ENCODE measurements at regions not wholly inside any gene's neighbourhood (a gene's known extent, or its start where the extent isn't known, plus 50 kb on each side); places are given as distances from the start of the nearest gene placed in this dataset.

DNA sequence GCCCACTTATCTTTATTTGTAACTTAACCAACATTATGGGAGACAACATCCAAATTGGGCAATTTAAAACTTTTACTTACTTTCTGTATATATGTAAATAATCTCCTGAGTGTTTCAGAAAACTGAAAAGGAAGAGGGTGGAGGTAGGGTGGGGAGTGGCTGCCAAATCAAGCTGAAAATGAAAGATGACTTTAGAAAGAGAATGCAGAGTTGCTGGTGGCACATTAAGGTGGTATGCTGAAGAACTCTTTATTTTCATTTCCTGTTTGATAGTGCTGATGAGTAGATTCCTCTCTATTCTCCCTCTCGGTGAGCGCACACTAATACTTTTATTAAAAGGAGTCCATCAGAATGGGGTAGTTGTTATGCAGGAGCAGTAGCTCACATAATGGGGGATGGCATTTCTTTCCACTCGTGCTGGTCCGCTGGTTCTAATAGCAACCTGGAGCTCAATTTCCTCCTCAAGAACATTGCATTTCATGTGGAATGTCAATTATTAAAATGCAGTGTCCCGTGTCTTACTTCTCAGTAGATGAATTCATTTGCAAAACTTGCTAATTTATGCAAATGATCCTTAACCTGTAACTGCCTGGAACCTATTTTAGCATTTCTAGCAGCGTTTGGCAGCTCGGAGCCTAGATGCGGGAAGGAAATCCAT, 466.9 kb upstream of the HNRNPA3 start:
- no peak overlapping the region for H3K4me3 ChIP-seq (replicated peaks in 1 of 3; ENCODE audit: insufficient read depth in 1 of 3, low read depth in 2 of 3, low read length in 3 of 3)
- BruUV-seq (replicated peaks): no TSS peak
- H4K20me1 ChIP-seq (ENCODE audit: insufficient read depth, low read length): no peaks in the 10 kb centered on the region
- intact Hi-C loops (cut with micrococcal nuclease; ENCODE audit: unreplicated experiment): no loop called here
- no peak for FAIRE-seq
- H3K27me3 ChIP-seq (ENCODE audit: control insufficient read depth in 1 of 2, insufficient read depth in 2 of 2, low read length in 2 of 2): peaks cover 0 to 21% of the 10 kb centered on the region in 2 experiments; a peak in 2 of 5 replicates
- H3K9ac ChIP-seq (ENCODE audit: insufficient read depth, low read depth, low read length): no peak overlapping the region
- TF ChIP-seq RBM39 (IDR thresholded peaks at IDR 0.05; ENCODE audit: low read depth, low read length, poor library complexity, severe bottlenecking): no peak
- no peak for TF ChIP-seq NFRKB (IDR thresholded peaks at IDR 0.05)
- CTCF ChIA-PET (ENCODE audit: low intra/inter-chr PET ratio, low total read pairs): no interaction called here
- H3K4me1 ChIP-seq (ENCODE audit: insufficient read depth, low read length): no peaks in the 10 kb centered on the region
- no peaks in the 10 kb centered on the region for H3K79me2 ChIP-seq (ENCODE audit: insufficient read depth, low read length)
- no peak overlapping the region for H3K27ac ChIP-seq (ENCODE audit: extremely low read length, insufficient read depth, low read length)
- DNase-seq (ENCODE audit: low spot score): no peak
- WGBS (ENCODE audit: low lambda C conversion rate): 19% methylated on average over 8 of the region's 8 CpGs
- H3K4me2 ChIP-seq (ENCODE audit: low read depth, low read length): no peak overlapping the region
- ATAC-seq: no peak
- no peaks in the 10 kb centered on the region for H3K36me3 ChIP-seq (replicated peaks in 1 of 2; ENCODE audit: control insufficient read depth in 1 of 2, insufficient read depth in 2 of 2, low read length in 2 of 2)
- POLR2A ChIA-PET: no interaction called here
- in situ Hi-C loops (cut with HindIII; ENCODE audit: extremely low pct_ligation_motif_present, low pct_unique_long_range_greater_than_20kb): no loop called here
- H2AFZ ChIP-seq (ENCODE audit: low read length): no peak overlapping the region
- no peaks in the 10 kb centered on the region for H3K9me3 ChIP-seq (ENCODE audit: low read length)

GRCh38 chr2:176746411-176746810, 466.2 kb upstream of the HNRNPA3 start:
- Histone ChIP-seq H3K4me2 (ENCODE audit: low read depth, low read length) (no peak overlapping the region), H3K4me1 (ENCODE audit: insufficient read depth, low read length) (no peaks in the 10 kb centered on the region), H3K9ac (ENCODE audit: insufficient read depth, low read depth, low read length) (no peak overlapping the region), H3K4me3 (replicated peaks in 1 of 3; ENCODE audit: insufficient read depth in 1 of 3, low read depth in 2 of 3, low read length in 3 of 3) (no peak overlapping the region), H3K9me3 (ENCODE audit: low read length) (no peaks in the 10 kb centered on the region), H3K36me3 (replicated peaks in 1 of 2; ENCODE audit: control insufficient read depth in 1 of 2, insufficient read depth in 2 of 2, low read length in 2 of 2) (no peaks in the 10 kb centered on the region), H3K27me3 (ENCODE audit: control insufficient read depth in 1 of 2, insufficient read depth in 2 of 2, low read length in 2 of 2) (peaks cover 0 to 21% of the 10 kb centered on the region in 2 experiments; a peak in 2 of 5 replicates), H4K20me1 (ENCODE audit: insufficient read depth, low read length) (no peaks in the 10 kb centered on the region), H3K79me2 (ENCODE audit: insufficient read depth, low read length) (no peaks in the 10 kb centered on the region), H2AFZ (ENCODE audit: low read length) (no peak overlapping the region), H3K27ac (ENCODE audit: extremely low read length, insufficient read depth, low read length) (no peak overlapping the region)
- BruUV-seq (replicated peaks): no TSS peak
- DNase-seq (ENCODE audit: low spot score) (no peak), FAIRE-seq (no peak), ATAC-seq (no peak)
- ChIA-PET POLR2A (no interaction called here), CTCF (ENCODE audit: low intra/inter-chr PET ratio, low total read pairs) (no interaction called here)
- 12% methylated on average over 7 of the region's 7 CpGs for WGBS (ENCODE audit: low lambda C conversion rate)
- in situ Hi-C loops (cut with HindIII; ENCODE audit: extremely low pct_ligation_motif_present, low pct_unique_long_range_greater_than_20kb) (no loop called here), intact Hi-C loops (cut with micrococcal nuclease; ENCODE audit: unreplicated experiment) (no loop called here)
- TF ChIP-seq ZNF780A (CRISPR knock-in tag; IDR thresholded peaks at IDR 0.05): no peak
- TF ChIP-seq, protein P1, sequence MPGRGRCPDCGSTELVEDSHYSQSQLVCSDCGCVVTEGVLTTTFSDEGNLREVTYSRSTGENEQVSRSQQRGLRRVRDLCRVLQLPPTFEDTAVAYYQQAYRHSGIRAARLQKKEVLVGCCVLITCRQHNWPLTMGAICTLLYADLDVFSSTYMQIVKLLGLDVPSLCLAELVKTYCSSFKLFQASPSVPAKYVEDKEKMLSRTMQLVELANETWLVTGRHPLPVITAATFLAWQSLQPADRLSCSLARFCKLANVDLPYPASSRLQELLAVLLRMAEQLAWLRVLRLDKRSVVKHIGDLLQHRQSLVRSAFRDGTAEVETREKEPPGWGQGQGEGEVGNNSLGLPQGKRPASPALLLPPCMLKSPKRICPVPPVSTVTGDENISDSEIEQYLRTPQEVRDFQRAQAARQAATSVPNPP (CRISPR knock-in tag; IDR thresholded peaks at IDR 0.05): no peak
- TF ChIP-seq ZBTB20 (CRISPR knock-in tag; IDR thresholded peaks at IDR 0.05; ENCODE audit: borderline replicate concordance, low read depth): no peak
- no peak for TF ChIP-seq ZNF746 (CRISPR knock-in tag; IDR thresholded peaks at IDR 0.05)
- TF ChIP-seq ZSCAN5A (CRISPR knock-in tag; IDR thresholded peaks at IDR 0.05; ENCODE audit: borderline replicate concordance): no peak
- TF ChIP-seq KLF9 (CRISPR knock-in tag; IDR thresholded peaks at IDR 0.05; ENCODE audit: low read depth): no peak
- TF ChIP-seq PRMT3 (CRISPR knock-in tag; IDR thresholded peaks at IDR 0.05; ENCODE audit: borderline replicate concordance, low read depth): no peak
- no peak for TF ChIP-seq PRDM10 (CRISPR knock-in tag; IDR thresholded peaks at IDR 0.05; ENCODE audit: low read depth)
- no peak for TF ChIP-seq ZNF331 (CRISPR knock-in tag; IDR thresholded peaks at IDR 0.05)
- TF ChIP-seq HOXA5 (CRISPR knock-in tag; IDR thresholded peaks at IDR 0.05): no peak
- no peak for TF ChIP-seq NCOA5 (CRISPR knock-in tag; IDR thresholded peaks at IDR 0.05)

Data from HepG2 (cell line).